ENCODE measurements at regions not wholly inside any gene's neighbourhood (a gene's known extent, or its start where the extent isn't known, plus 50 kb on each side); places are given as distances from the start of the nearest gene placed in this dataset.

- Histone ChIP-seq H3K27me3 (ENCODE audit: insufficient read depth, low read length, poor library complexity, severe bottlenecking) (no peaks in the 10 kb centered on the region), H3K4me3 (ENCODE audit: low read length) (no peak overlapping the region), H3K36me3 (ENCODE audit: insufficient read depth, low read length) (no peaks in the 10 kb centered on the region), H3K27ac (ENCODE audit: low read depth, low read length) (no peak overlapping the region), H3K4me1 (ENCODE audit: insufficient read depth, low read length) (no peaks in the 10 kb centered on the region), H3K9me3 (ENCODE audit: low read length) (no peaks in the 10 kb centered on the region)
- ChIA-PET CTCF (interaction anchor here (1.0 kb wide), 1 partner anchor 9 kb away, joined by 5 read pairs; no protein-coding TSS in a partner anchor), POLR2A (no interaction called here)
- peaks cover 1 to 7% of the 10 kb centered on the region in 2 donors for H3K27me3 Mint-ChIP-seq
- H3K4me3 Mint-ChIP-seq = no peak overlapping the region
- H3K4me1 Mint-ChIP-seq = no peaks in the 10 kb centered on the region
- DNase-seq = no peak
- no peak overlapping the region for H3K27ac Mint-ChIP-seq
- no peaks in the 10 kb centered on the region for H3K9me3 Mint-ChIP-seq
- H3K36me3 Mint-ChIP-seq = no peaks in the 10 kb centered on the region
These were observed 55.7 kb upstream of the TANC1 start for GRCh38 chr2:158912765-158913164.

DNA sequence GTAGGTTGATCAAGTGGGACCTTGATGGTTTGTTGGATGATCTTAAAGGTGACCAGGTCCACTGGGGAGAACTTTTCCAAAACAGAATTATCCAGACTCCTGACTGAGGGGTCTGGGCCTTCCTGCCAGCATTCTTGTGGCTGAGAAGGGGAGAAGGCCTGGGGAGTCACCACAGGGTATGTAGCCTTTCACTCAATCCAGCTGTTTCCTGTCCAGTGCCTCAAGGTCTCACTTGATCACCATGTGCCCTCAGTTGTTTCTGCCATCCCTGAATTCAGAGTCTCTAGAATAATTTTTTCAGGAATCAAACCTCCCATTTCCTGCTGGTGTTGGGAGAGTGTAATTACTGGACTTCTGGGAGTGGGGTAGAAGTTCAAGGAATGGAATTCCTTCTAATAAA lies 54.4 kb upstream of the TANC1 start:
- Histone ChIP-seq H3K36me3 (ENCODE audit: insufficient read depth, low read length) (no peaks in the 10 kb centered on the region), H3K4me3 (ENCODE audit: low read length) (no peak overlapping the region), H3K4me1 (ENCODE audit: insufficient read depth, low read length) (no peaks in the 10 kb centered on the region), H3K27me3 (ENCODE audit: insufficient read depth, low read length, poor library complexity, severe bottlenecking) (no peaks in the 10 kb centered on the region), H3K9me3 (ENCODE audit: low read length) (no peaks in the 10 kb centered on the region), H3K27ac (ENCODE audit: low read depth, low read length) (no peak overlapping the region)
- no peaks in the 10 kb centered on the region for H3K9me3 Mint-ChIP-seq
- no peaks in the 10 kb centered on the region for H3K36me3 Mint-ChIP-seq
- peaks cover 1 to 7% of the 10 kb centered on the region in 2 donors for H3K27me3 Mint-ChIP-seq
- CTCF ChIA-PET = no interaction called here
- DNase-seq = no peak
- POLR2A ChIA-PET = no interaction called here
- H3K4me3 Mint-ChIP-seq = no peak overlapping the region
- no peak overlapping the region for H3K27ac Mint-ChIP-seq
- no peaks in the 10 kb centered on the region for H3K4me1 Mint-ChIP-seq

GRCh38 chr2:158914731-158915130 lies 53.7 kb upstream of the TANC1 start:
- POLR2A ChIA-PET = no interaction called here
- no peak overlapping the region for H3K4me3 ChIP-seq (ENCODE audit: low read length)
- H3K4me3 Mint-ChIP-seq = no peak overlapping the region

GRCh38 chr2:158917121-158917520 lies 51.3 kb upstream of the TANC1 start:
- H3K4me1 Mint-ChIP-seq = no peaks in the 10 kb centered on the region
- ChIA-PET POLR2A (no interaction called here), CTCF (no interaction called here)
- H3K27ac Mint-ChIP-seq = no peak overlapping the region
- H3K27ac ChIP-seq (ENCODE audit: low read depth, low read length) = no peak overlapping the region
- H3K27me3 ChIP-seq (ENCODE audit: insufficient read depth, low read length, poor library complexity, severe bottlenecking) = no peaks in the 10 kb centered on the region
- peaks cover 4 to 11% of the 10 kb centered on the region in 2 donors for H3K27me3 Mint-ChIP-seq
- no peaks in the 10 kb centered on the region for H3K9me3 Mint-ChIP-seq
- H3K4me1 ChIP-seq (ENCODE audit: insufficient read depth, low read length) = no peaks in the 10 kb centered on the region
- no peak overlapping the region for H3K4me3 ChIP-seq (ENCODE audit: low read length)
- no peaks in the 10 kb centered on the region for H3K36me3 ChIP-seq (ENCODE audit: insufficient read depth, low read length)
- no peaks in the 10 kb centered on the region for H3K36me3 Mint-ChIP-seq
- no peak for DNase-seq
- no peak overlapping the region for H3K4me3 Mint-ChIP-seq
- no peaks in the 10 kb centered on the region for H3K9me3 ChIP-seq (ENCODE audit: low read length)

More at GRCh38 chr2:158914731-158915130, 53.7 kb upstream of the TANC1 start:
- Histone ChIP-seq H3K27ac (ENCODE audit: low read depth, low read length) (no peak overlapping the region), H3K9me3 (ENCODE audit: low read length) (no peaks in the 10 kb centered on the region), H3K36me3 (ENCODE audit: insufficient read depth, low read length) (no peaks in the 10 kb centered on the region), H3K27me3 (ENCODE audit: insufficient read depth, low read length, poor library complexity, severe bottlenecking) (no peaks in the 10 kb centered on the region), H3K4me1 (ENCODE audit: insufficient read depth, low read length) (no peaks in the 10 kb centered on the region)
- Mint-ChIP-seq H3K9me3 (no peaks in the 10 kb centered on the region), H3K27me3 (peaks cover 1 to 7% of the 10 kb centered on the region in 2 donors), H3K4me1 (no peaks in the 10 kb centered on the region), H3K27ac (no peak overlapping the region), H3K36me3 (no peaks in the 10 kb centered on the region)
- CTCF ChIA-PET = no interaction called here
- no peak for DNase-seq

DNA sequence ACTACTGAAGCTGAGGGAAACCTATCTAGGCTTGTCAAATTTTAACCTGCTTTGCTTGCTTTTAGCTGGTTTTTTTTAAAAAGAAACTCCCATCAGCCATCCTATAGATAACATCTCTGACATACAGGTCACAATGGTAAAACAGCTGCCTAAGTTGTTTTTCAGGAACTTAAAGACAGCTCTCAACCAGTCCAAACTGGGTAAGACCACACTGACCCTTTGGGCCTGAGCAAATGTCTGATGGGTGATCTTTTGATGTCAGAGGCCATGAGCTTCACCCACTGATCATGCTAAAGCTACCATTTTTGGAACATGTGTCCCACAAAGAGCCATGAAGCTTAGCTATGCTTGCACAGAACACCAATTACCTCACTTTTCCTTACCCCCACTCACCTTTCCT lies 50.0 kb upstream of the TANC1 start:
- H3K36me3 Mint-ChIP-seq = no peaks in the 10 kb centered on the region
- no peak for DNase-seq
- H3K9me3 Mint-ChIP-seq = no peaks in the 10 kb centered on the region
- no peak overlapping the region for H3K4me3 ChIP-seq (ENCODE audit: low read length)
- H3K4me1 ChIP-seq (ENCODE audit: insufficient read depth, low read length) = no peaks in the 10 kb centered on the region
- no peak overlapping the region for H3K4me3 Mint-ChIP-seq
- H3K27me3 Mint-ChIP-seq = peaks cover 7 to 21% of the 10 kb centered on the region in 2 donors
- H3K27me3 ChIP-seq (ENCODE audit: insufficient read depth, low read length, poor library complexity, severe bottlenecking) = no peaks in the 10 kb centered on the region
- ChIA-PET POLR2A (no interaction called here), CTCF (no interaction called here)
- no peaks in the 10 kb centered on the region for H3K36me3 ChIP-seq (ENCODE audit: insufficient read depth, low read length)
- no peaks in the 10 kb centered on the region for H3K4me1 Mint-ChIP-seq
- no peak overlapping the region for H3K27ac ChIP-seq (ENCODE audit: low read depth, low read length)
- H3K9me3 ChIP-seq (ENCODE audit: low read length) = no peaks in the 10 kb centered on the region
- H3K27ac Mint-ChIP-seq = peak overlapping the region in 1 of 8 donors; percentile 44

All from CD8-positive, alpha-beta memory T cell (primary cell).